Calu3 (cell line): ENCODE measurements at regions not wholly inside any gene's neighbourhood (a gene's known extent, or its start where the extent isn't known, plus 50 kb on each side); places are given as distances from the start of the nearest gene placed in this dataset.
"Not testable (repeated sequence)": the region's sequence is repeated elsewhere in the genome, so short reads cannot be mapped to it uniquely, and the experiment has no call there.

Experiments used
- BruUV-seq: library from RNA; stranded (reverse); fragments of 400-500 nt; replicated peaks from 2 replicates; lab custom pipeline; 2021; lab: Mats Ljungman, UMichigan
- CTCF ChIA-PET: fragments of 300-600 bp; sonication (Branson Sonifier 250); formaldehyde crosslinking; loops from one replicate; lab custom pipeline; 2022; ENCODE audit warnings: antibody characterized with exemption; lab: Charles Lee
- DNase-seq: peaks from one replicate; pipeline ENCODE4 v3.0.0; 2022
- H3K27ac Mint-ChIP-seq: one replicate; pipeline ENCODE4 v1.8.0; 2022; ENCODE audit warnings: mixed read lengths; ENCODE audit not compliant: unreplicated experiment
- H3K27me3 Mint-ChIP-seq: one replicate; pipeline ENCODE4 v1.8.0; 2022; ENCODE audit warnings: mixed read lengths; ENCODE audit not compliant: unreplicated experiment
- H3K36me3 Mint-ChIP-seq: one replicate; pipeline ENCODE4 v1.8.0; 2022; ENCODE audit warnings: mild to moderate bottlenecking, moderate library complexity, mixed read lengths; ENCODE audit not compliant: insufficient read depth, unreplicated experiment
- H3K4me1 Mint-ChIP-seq: one replicate; pipeline ENCODE4 v1.8.0; 2022; ENCODE audit warnings: mild to moderate bottlenecking, low read depth, mixed read lengths; ENCODE audit not compliant: unreplicated experiment
- H3K4me3 Mint-ChIP-seq: one replicate; pipeline ENCODE4 v1.8.0; 2022; ENCODE audit warnings: mild to moderate bottlenecking, low read depth, moderate library complexity, mixed read lengths; ENCODE audit not compliant: unreplicated experiment
- H3K9me3 Mint-ChIP-seq: one replicate; pipeline ENCODE4 v1.8.0; 2022; ENCODE audit warnings: low read depth, mixed read lengths; ENCODE audit not compliant: unreplicated experiment
- CTCF ChIP-seq: fragments of 200-600 bp; IDR thresholded peaks from one replicate; pipeline ENCODE4 v1.8.0; 2022; ENCODE audit warnings: antibody characterized with exemption; ENCODE audit not compliant: unreplicated experiment
- intact Hi-C: fragments of 100-400 bp; cut with micrococcal nuclease; formaldehyde crosslinking; loops from one replicate; pipeline ENCODE4 v1.10.0; 2022; ENCODE audit not compliant: unreplicated experiment

- Mint-ChIP-seq H3K27me3 (peaks cover 29% of the 10 kb centered on the region), H3K4me3 (no peak overlapping the region), H3K4me1 (no peaks in the 10 kb centered on the region), H3K27ac (no peak overlapping the region), H3K36me3 (no peaks in the 10 kb centered on the region), H3K9me3 (no peaks in the 10 kb centered on the region)
- no peak for DNase-seq
- CTCF ChIA-PET: no interaction called here
- no peak for TF ChIP-seq CTCF
- intact Hi-C loops: no loop called here
- BruUV-seq: no TSS peak
These were observed 248.7 kb downstream of the ABCC12 start for GRCh38 chr16:47907109-47907508.

- Mint-ChIP-seq H3K9me3 (no peaks in the 10 kb centered on the region), H3K27me3 (peaks cover 16% of the 10 kb centered on the region), H3K27ac (no peak overlapping the region), H3K4me3 (no peak overlapping the region), H3K4me1 (no peaks in the 10 kb centered on the region), H3K36me3 (no peaks in the 10 kb centered on the region)
- no TSS peak for BruUV-seq
- CTCF ChIA-PET: no interaction called here
- DNase-seq: no peak
- TF ChIP-seq CTCF: no peak
- intact Hi-C loops: no loop called here
These were observed 250.0 kb downstream of the ABCC12 start for GRCh38 chr16:47905771-47906170.

- H3K4me3 Mint-ChIP-seq: no peak overlapping the region
- H3K9me3 Mint-ChIP-seq: no peaks in the 10 kb centered on the region
- intact Hi-C loops: no loop called here
- TF ChIP-seq CTCF: no peak
- BruUV-seq: no TSS peak
- H3K27me3 Mint-ChIP-seq: peaks cover 20% of the 10 kb centered on the region
- DNase-seq: no peak
- CTCF ChIA-PET: no interaction called here
- no peaks in the 10 kb centered on the region for H3K4me1 Mint-ChIP-seq
- H3K36me3 Mint-ChIP-seq: no peaks in the 10 kb centered on the region
- no peak overlapping the region for H3K27ac Mint-ChIP-seq
These were observed 251.1 kb downstream of the ABCC12 start for GRCh38 chr16:47904691-47905090.

- no peaks in the 10 kb centered on the region for H3K9me3 Mint-ChIP-seq
- no TSS peak for BruUV-seq
- H3K36me3 Mint-ChIP-seq: no peaks in the 10 kb centered on the region
- peaks cover 33% of the 10 kb centered on the region for H3K27me3 Mint-ChIP-seq
- CTCF ChIA-PET: no interaction called here
- TF ChIP-seq CTCF: no peak
- intact Hi-C loops: no loop called here
- DNase-seq: no peak
- no peak overlapping the region for H3K27ac Mint-ChIP-seq
- H3K4me1 Mint-ChIP-seq: no peaks in the 10 kb centered on the region
- no peak overlapping the region for H3K4me3 Mint-ChIP-seq
These were observed 252.3 kb downstream of the ABCC12 start for GRCh38 chr16:47903470-47903869.

- CTCF ChIA-PET, DNase-seq, H3K36me3 Mint-ChIP-seq, H3K9me3 Mint-ChIP-seq, H3K27ac Mint-ChIP-seq, BruUV-seq, intact Hi-C loops, H3K4me1 Mint-ChIP-seq, H3K4me3 Mint-ChIP-seq: not testable (repeated sequence)
- peaks cover 45% of the 10 kb centered on the region for H3K27me3 Mint-ChIP-seq
These were observed 258.7 kb downstream of the ABCC12 start for GRCh38 chr16:47897105-47897504.
